HL-60 (cell line): ENCODE measurements at regions not wholly inside any gene's neighbourhood (a gene's known extent, or its start where the extent isn't known, plus 50 kb on each side); places are given as distances from the start of the nearest gene placed in this dataset.

Experiments used
- CTCF ChIP-seq: IDR thresholded peaks from one replicate; pipeline ENCODE4 v1.5.1; 2011; ENCODE audit warnings: low read length, control low read depth, inconsistent platforms; ENCODE audit not compliant: insufficient read depth
- GABPA ChIP-seq: IDR thresholded peaks from 2 replicates; pipeline ENCODE4 v1.6.1; 2012; ENCODE audit warnings: low read depth
- POLR2AphosphoS5 ChIP-seq: IDR thresholded peaks from 2 replicates; pipeline ENCODE4 v1.6.1; 2012; ENCODE audit warnings: low read depth
- REST ChIP-seq: IDR thresholded peaks from 2 replicates; pipeline ENCODE4 v1.6.1; 2012; ENCODE audit warnings: low read depth; ENCODE audit not compliant: insufficient replicate concordance
- SPI1 ChIP-seq: IDR thresholded peaks from 2 replicates; pipeline ENCODE4 v1.6.1; 2012; ENCODE audit warnings: low read depth, mild to moderate bottlenecking, borderline replicate concordance

- TF ChIP-seq CTCF (no peak), REST (no peak), POLR2AphosphoS5 (no peak), SPI1 (no peak), GABPA (no peak)
Observed at GRCh38 chr9:82115900-82116299, 127.3 kb downstream of the SPATA31D1 start.
